22Rv1 (cell line): ENCODE measurements at regions not wholly inside any gene's neighbourhood (a gene's known extent, or its start where the extent isn't known, plus 50 kb on each side); places are given as distances from the start of the nearest gene placed in this dataset.

Experiments used
- CTCF ChIP-seq: fragments of 450-650 bp; IDR thresholded peaks from 2 replicates; pipeline ENCODE4 v1.5.1; 2017; ENCODE audit warnings: mild to moderate bottlenecking
- ZFX ChIP-seq: fragments of 450-650 bp; IDR thresholded peaks from 2 replicates; pipeline ENCODE4 v1.6.1; 2017; ENCODE audit warnings: antibody characterized with exemption, borderline replicate concordance

GRCh38 chr10:10814069-10814468 is 203.6 kb upstream of the CELF2 start:
- TF ChIP-seq CTCF (no peak), ZFX (no peak)
